HL-60 (cell line): ENCODE measurements at regions not wholly inside any gene's neighbourhood (a gene's known extent, or its start where the extent isn't known, plus 50 kb on each side); places are given as distances from the start of the nearest gene placed in this dataset.

Source experiments
- GABPA ChIP-seq: IDR thresholded peaks from 2 replicates; pipeline ENCODE4 v1.6.1; 2012; ENCODE audit warnings: low read depth
- POLR2AphosphoS5 ChIP-seq: IDR thresholded peaks from 2 replicates; pipeline ENCODE4 v1.6.1; 2012; ENCODE audit warnings: low read depth
- SPI1 ChIP-seq: IDR thresholded peaks from 2 replicates; pipeline ENCODE4 v1.6.1; 2012; ENCODE audit warnings: low read depth, mild to moderate bottlenecking, borderline replicate concordance
- TF ChIP-seq, protein P1 (sequence below): IDR thresholded peaks from one replicate; pipeline ENCODE4 v1.5.1; 2011; ENCODE audit warnings: low read length, control low read depth, inconsistent platforms; ENCODE audit not compliant: insufficient read depth
- TF ChIP-seq, protein P2 (sequence below): IDR thresholded peaks from 2 replicates; pipeline ENCODE4 v1.6.1; 2012; ENCODE audit warnings: low read depth; ENCODE audit not compliant: insufficient replicate concordance

DNA sequence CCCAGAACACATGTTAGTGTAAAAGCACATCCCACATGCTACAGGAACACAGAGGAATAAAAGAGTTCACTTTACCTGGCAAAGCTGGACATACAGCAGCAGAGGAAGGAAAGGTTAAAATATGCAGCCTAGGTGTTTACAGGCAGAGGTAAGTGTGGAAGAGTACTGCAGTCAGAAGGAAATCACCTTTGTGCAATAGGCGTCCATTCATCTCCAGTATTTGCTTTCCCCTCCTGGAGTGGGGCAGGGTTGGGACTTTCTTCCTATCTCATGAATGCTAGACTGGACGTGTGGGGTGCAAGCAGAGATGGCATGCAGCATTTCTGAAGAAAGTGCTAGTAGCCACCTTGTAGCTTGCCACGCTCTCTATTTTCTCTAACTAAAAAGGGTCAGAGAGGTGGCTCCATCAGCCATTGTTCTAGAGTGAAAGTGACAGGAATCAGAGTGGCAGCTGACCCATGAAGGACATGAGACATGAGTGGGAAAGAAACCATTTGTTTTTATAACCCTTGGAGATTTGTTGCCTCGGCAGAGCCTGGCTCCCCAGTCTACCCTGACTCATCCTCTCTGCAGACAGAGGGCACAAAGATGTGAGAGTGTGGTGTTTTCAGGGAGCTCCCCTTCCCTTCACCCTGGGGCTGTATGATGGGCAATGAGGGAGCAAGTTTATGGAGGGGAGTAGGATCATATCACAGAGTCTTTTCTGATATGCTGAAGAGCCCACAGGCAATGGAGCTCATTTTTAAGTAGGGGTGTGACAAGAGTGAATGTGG, 101.2 kb upstream of the SEC61G start:
- TF ChIP-seq, protein P1, sequence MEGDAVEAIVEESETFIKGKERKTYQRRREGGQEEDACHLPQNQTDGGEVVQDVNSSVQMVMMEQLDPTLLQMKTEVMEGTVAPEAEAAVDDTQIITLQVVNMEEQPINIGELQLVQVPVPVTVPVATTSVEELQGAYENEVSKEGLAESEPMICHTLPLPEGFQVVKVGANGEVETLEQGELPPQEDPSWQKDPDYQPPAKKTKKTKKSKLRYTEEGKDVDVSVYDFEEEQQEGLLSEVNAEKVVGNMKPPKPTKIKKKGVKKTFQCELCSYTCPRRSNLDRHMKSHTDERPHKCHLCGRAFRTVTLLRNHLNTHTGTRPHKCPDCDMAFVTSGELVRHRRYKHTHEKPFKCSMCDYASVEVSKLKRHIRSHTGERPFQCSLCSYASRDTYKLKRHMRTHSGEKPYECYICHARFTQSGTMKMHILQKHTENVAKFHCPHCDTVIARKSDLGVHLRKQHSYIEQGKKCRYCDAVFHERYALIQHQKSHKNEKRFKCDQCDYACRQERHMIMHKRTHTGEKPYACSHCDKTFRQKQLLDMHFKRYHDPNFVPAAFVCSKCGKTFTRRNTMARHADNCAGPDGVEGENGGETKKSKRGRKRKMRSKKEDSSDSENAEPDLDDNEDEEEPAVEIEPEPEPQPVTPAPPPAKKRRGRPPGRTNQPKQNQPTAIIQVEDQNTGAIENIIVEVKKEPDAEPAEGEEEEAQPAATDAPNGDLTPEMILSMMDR: no peak
- TF ChIP-seq, protein P2, sequence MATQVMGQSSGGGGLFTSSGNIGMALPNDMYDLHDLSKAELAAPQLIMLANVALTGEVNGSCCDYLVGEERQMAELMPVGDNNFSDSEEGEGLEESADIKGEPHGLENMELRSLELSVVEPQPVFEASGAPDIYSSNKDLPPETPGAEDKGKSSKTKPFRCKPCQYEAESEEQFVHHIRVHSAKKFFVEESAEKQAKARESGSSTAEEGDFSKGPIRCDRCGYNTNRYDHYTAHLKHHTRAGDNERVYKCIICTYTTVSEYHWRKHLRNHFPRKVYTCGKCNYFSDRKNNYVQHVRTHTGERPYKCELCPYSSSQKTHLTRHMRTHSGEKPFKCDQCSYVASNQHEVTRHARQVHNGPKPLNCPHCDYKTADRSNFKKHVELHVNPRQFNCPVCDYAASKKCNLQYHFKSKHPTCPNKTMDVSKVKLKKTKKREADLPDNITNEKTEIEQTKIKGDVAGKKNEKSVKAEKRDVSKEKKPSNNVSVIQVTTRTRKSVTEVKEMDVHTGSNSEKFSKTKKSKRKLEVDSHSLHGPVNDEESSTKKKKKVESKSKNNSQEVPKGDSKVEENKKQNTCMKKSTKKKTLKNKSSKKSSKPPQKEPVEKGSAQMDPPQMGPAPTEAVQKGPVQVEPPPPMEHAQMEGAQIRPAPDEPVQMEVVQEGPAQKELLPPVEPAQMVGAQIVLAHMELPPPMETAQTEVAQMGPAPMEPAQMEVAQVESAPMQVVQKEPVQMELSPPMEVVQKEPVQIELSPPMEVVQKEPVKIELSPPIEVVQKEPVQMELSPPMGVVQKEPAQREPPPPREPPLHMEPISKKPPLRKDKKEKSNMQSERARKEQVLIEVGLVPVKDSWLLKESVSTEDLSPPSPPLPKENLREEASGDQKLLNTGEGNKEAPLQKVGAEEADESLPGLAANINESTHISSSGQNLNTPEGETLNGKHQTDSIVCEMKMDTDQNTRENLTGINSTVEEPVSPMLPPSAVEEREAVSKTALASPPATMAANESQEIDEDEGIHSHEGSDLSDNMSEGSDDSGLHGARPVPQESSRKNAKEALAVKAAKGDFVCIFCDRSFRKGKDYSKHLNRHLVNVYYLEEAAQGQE: no peak
- no peak for TF ChIP-seq GABPA
- TF ChIP-seq POLR2AphosphoS5: no peak
- TF ChIP-seq SPI1: no peak
